Duodenal mucosa (tissue), 2 donors: ENCODE measurements at regions not wholly inside any gene's neighbourhood (a gene's known extent, or its start where the extent isn't known, plus 50 kb on each side); places are given as distances from the start of the nearest gene placed in this dataset.
"Not testable (repeated sequence)": the region's sequence is repeated elsewhere in the genome, so short reads cannot be mapped to it uniquely, and the experiment has no call there.

Experiments
- H3K27ac ChIP-seq: one replicate; pipeline ENCODE4 v1.7.0; 2013; ENCODE audit warnings: low read depth, low read length
- H3K27me3 ChIP-seq, 2 donors: one replicate each; pipeline ENCODE4 v1.7.0; 2013; ENCODE audit warnings: low read length in 2 of 2, control low read depth in 1 of 2; ENCODE audit not compliant: insufficient read depth in 2 of 2, control insufficient read depth in 1 of 2
- H3K36me3 ChIP-seq, 2 donors: one replicate each; pipeline ENCODE4 v1.7.0; 2013; ENCODE audit warnings: low read length in 2 of 2, control low read depth in 1 of 2; ENCODE audit not compliant: insufficient read depth in 2 of 2, control insufficient read depth in 1 of 2
- H3K4me1 ChIP-seq, 2 donors: one replicate each; pipeline ENCODE4 v1.7.0; 2013; ENCODE audit warnings: low read length in 2 of 2, control low read depth in 1 of 2; ENCODE audit not compliant: insufficient read depth in 2 of 2, control insufficient read depth in 1 of 2
- H3K4me3 ChIP-seq, 2 donors: one replicate each; pipeline ENCODE4 v1.7.0; 2013; ENCODE audit warnings: low read length in 2 of 2, low read depth in 1 of 2
- H3K9ac ChIP-seq, 2 donors: one replicate each; pipeline ENCODE4 v1.7.0; 2013; ENCODE audit warnings: low read length in 2 of 2, low read depth in 1 of 2
- H3K9me3 ChIP-seq, 2 donors: one replicate each; pipeline ENCODE4 v1.7.0; 2013; ENCODE audit warnings: low read length in 2 of 2, control low read depth in 1 of 2; ENCODE audit not compliant: control insufficient read depth in 1 of 2

- Histone ChIP-seq H3K9me3 (no peaks in the 10 kb centered on the region), H3K36me3 (no peaks in the 10 kb centered on the region), H3K27me3 (no peaks in the 10 kb centered on the region), H3K4me1 (no peaks in the 10 kb centered on the region), H3K9ac (no peak overlapping the region), H3K4me3 (no peak overlapping the region), H3K27ac (no peak overlapping the region)
These were observed 75.3 kb upstream of the RAPGEF2 start for GRCh38 chr4:159027535-159027934.

- Histone ChIP-seq H3K4me3 (no peak overlapping the region), H3K4me1 (no peaks in the 10 kb centered on the region), H3K27ac (no peak overlapping the region), H3K9ac (no peak overlapping the region), H3K27me3 (no peaks in the 10 kb centered on the region), H3K36me3 (no peaks in the 10 kb centered on the region), H3K9me3 (no peaks in the 10 kb centered on the region)
These were observed 73.4 kb upstream of the RAPGEF2 start for GRCh38 chr4:159029481-159029880.

DNA sequence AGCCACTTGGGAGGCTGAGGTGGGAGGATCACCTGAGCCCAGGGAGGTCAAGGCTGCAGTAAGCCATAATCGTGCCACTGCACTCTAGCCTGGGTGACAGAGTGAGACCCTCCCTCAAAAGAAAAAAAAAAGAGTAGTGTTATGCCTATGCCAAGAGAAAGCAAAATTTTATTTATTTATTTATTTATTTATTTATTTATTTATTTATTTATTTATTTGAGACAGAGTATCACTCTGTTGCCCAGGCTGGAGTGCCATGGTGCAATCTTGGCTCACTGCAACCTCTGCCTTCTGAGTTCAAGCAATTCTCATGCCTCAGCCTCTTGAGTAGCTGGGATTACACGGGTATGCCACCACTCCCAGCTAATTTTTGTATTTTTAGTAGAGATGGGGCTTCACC, 72.6 kb upstream of the RAPGEF2 start:
- not testable (repeated sequence) for H3K27ac ChIP-seq, H3K36me3 ChIP-seq, H3K9me3 ChIP-seq, H3K27me3 ChIP-seq, H3K4me3 ChIP-seq, H3K4me1 ChIP-seq, H3K9ac ChIP-seq

GRCh38 chr4:159035570-159035969, 67.3 kb upstream of the RAPGEF2 start:
- no peaks in the 10 kb centered on the region for H3K36me3 ChIP-seq
- no peaks in the 10 kb centered on the region for H3K9me3 ChIP-seq
- H3K4me3 ChIP-seq = no peak overlapping the region
- H3K9ac ChIP-seq = no peak overlapping the region
- H3K4me1 ChIP-seq = no peaks in the 10 kb centered on the region
- no peaks in the 10 kb centered on the region for H3K27me3 ChIP-seq
- no peak overlapping the region for H3K27ac ChIP-seq

GRCh38 chr4:159038536-159038935, 64.3 kb upstream of the RAPGEF2 start:
- no peaks in the 10 kb centered on the region for H3K4me1 ChIP-seq
- H3K27ac ChIP-seq = no peak overlapping the region
- H3K9me3 ChIP-seq = no peaks in the 10 kb centered on the region
- H3K9ac ChIP-seq = no peak overlapping the region
- H3K36me3 ChIP-seq = no peaks in the 10 kb centered on the region
- H3K27me3 ChIP-seq = no peaks in the 10 kb centered on the region
- H3K4me3 ChIP-seq = no peak overlapping the region

- Histone ChIP-seq H3K9me3 (no peaks in the 10 kb centered on the region), H3K4me3 (no peak overlapping the region), H3K27ac (no peak overlapping the region), H3K36me3 (no peaks in the 10 kb centered on the region), H3K4me1 (no peaks in the 10 kb centered on the region), H3K9ac (no peak overlapping the region), H3K27me3 (no peaks in the 10 kb centered on the region)
These were observed 61.5 kb upstream of the RAPGEF2 start for GRCh38 chr4:159041054-159042034.

DNA sequence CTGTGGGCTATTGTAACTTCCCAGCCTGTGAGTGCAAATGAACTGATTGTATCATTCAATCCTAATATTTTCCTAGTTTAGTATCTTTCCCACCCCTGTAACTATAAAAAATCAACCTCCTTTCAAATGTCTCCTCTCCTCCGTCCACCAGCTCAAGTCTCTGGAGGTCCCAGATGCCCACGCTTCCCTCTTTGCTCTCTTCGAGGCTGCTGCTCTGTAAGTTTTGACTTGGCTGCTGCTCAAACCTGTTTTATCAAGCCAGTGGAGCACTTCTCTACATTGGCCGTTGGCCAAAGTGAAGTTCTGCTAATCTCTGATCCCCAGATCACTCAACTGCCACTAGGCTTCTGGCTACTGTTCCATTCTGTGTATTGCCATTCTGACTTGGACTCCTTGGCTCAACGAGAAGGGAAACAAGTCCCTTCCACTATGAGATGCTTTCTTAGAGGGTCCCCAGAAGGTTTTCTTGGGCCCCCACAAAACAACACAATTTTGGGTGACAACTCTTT, 60.7 kb upstream of the RAPGEF2 start:
- Histone ChIP-seq H3K4me3 (no peak overlapping the region), H3K9me3 (no peaks in the 10 kb centered on the region), H3K4me1 (no peaks in the 10 kb centered on the region), H3K36me3 (no peaks in the 10 kb centered on the region), H3K27me3 (no peaks in the 10 kb centered on the region), H3K9ac (no peak overlapping the region), H3K27ac (no peak overlapping the region)

DNA sequence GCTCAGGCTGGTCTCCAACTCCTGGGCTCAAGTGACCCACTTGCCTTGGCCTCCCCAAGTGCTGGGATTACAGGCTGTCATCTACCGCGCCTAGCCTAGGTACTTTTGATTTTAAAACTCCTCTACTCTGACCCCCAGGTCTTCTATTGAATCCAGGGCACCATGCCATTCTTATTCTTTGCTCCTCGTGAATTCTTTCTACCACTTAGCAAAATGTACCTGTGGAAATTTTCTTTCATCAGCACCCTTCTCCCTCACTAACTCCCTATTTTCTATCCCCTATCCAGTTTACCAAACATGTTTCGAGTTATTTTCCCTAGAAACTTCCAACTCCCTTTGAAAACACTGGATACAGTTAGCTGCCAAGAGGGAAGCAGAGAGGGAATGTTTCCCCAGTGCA, 60.0 kb upstream of the RAPGEF2 start:
- Histone ChIP-seq H3K9ac (no peak overlapping the region), H3K9me3 (no peaks in the 10 kb centered on the region), H3K27me3 (no peaks in the 10 kb centered on the region), H3K4me1 (peaks cover 0 to 2% of the 10 kb centered on the region in 2 donors), H3K4me3 (no peak overlapping the region), H3K36me3 (no peaks in the 10 kb centered on the region), H3K27ac (no peak overlapping the region)

- Histone ChIP-seq H3K4me1 (peaks cover 3 to 6% of the 10 kb centered on the region in 2 donors), H3K9ac (no peak overlapping the region), H3K36me3 (no peaks in the 10 kb centered on the region), H3K9me3 (no peaks in the 10 kb centered on the region), H3K27me3 (no peaks in the 10 kb centered on the region), H3K27ac (no peak overlapping the region), H3K4me3 (no peak overlapping the region)
These were observed 59.0 kb upstream of the RAPGEF2 start for GRCh38 chr4:159043861-159044260.

- H3K27me3 ChIP-seq = no peaks in the 10 kb centered on the region
- H3K9ac ChIP-seq = no peak overlapping the region
- no peak overlapping the region for H3K4me3 ChIP-seq
- H3K36me3 ChIP-seq = no peaks in the 10 kb centered on the region
- no peak overlapping the region for H3K27ac ChIP-seq
- H3K9me3 ChIP-seq = no peaks in the 10 kb centered on the region
- H3K4me1 ChIP-seq = peaks cover 3 to 6% of the 10 kb centered on the region in 2 donors
These were observed 57.6 kb upstream of the RAPGEF2 start for GRCh38 chr4:159045321-159045720.
